ENCODE measurements at regions not wholly inside any gene's neighbourhood (a gene's known extent, or its start where the extent isn't known, plus 50 kb on each side); places are given as distances from the start of the nearest gene placed in this dataset.

GRCh38 chr3:139870000-139870675 is 64.8 kb upstream of the CLSTN2 start:
- Histone ChIP-seq H3K4me3 (no peak overlapping the region), H3K27me3 (peaks cover 13% of the 10 kb centered on the region), H3K36me3 (no peaks in the 10 kb centered on the region), H3K9me3 (no peaks in the 10 kb centered on the region)
- no peak for DNase-seq

GRCh38 chr3:139868773-139869172 is 66.2 kb upstream of the CLSTN2 start:
- DNase-seq = no peak
- no peaks in the 10 kb centered on the region for H3K36me3 ChIP-seq
- H3K9me3 ChIP-seq = no peaks in the 10 kb centered on the region
- H3K27me3 ChIP-seq = peaks cover 8% of the 10 kb centered on the region
- no peak overlapping the region for H3K4me3 ChIP-seq

- Histone ChIP-seq H3K9me3 (peaks cover 6% of the 10 kb centered on the region), H3K27me3 (peaks cover 6% of the 10 kb centered on the region; the same call in 1 of the 2 replicates), H3K36me3 (no peaks in the 10 kb centered on the region), H3K4me3 (no peak overlapping the region)
- no peak for DNase-seq
Observed at GRCh38 chr3:139848660-139849059, 86.3 kb upstream of the CLSTN2 start.

- no peak for DNase-seq
- Histone ChIP-seq H3K36me3 (no peaks in the 10 kb centered on the region), H3K27me3 (peaks cover 4% of the 10 kb centered on the region), H3K4me3 (no peak overlapping the region), H3K9me3 (peaks cover 4% of the 10 kb centered on the region; the same call in 1 of the 2 replicates)
Observed at GRCh38 chr3:139846729-139847128, 88.3 kb upstream of the CLSTN2 start.

DNA sequence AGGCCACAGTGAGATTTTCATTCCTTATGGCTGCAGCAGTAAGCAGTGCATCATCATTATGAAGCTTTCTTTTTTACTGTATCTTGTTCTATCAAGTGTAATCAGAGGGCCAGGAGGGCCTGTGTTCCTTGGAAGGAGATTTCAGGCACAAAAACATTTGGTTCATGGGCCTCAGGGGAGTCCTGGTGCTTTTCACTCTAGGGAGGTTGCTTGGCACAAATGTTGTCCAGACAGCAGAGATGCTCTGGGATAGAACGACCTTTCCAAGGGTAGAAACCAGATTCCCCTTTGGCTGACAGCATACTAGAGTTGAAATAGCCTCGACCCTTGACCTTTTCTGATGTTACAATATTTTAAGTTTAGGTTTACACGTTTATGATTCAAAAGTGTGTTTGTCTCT is 95.3 kb upstream of the CLSTN2 start:
- Histone ChIP-seq H3K4me3 (no peak overlapping the region), H3K36me3 (no peaks in the 10 kb centered on the region), H3K27me3 (peaks cover 3% of the 10 kb centered on the region), H3K9me3 (no peaks in the 10 kb centered on the region)
- DNase-seq = no peak

GRCh38 chr3:139839014-139839413 is 96.0 kb upstream of the CLSTN2 start:
- Histone ChIP-seq H3K36me3 (no peaks in the 10 kb centered on the region), H3K4me3 (no peak overlapping the region), H3K9me3 (no peaks in the 10 kb centered on the region), H3K27me3 (peaks cover 3% of the 10 kb centered on the region)
- DNase-seq = no peak

GRCh38 chr3:139838269-139838957 is 96.6 kb upstream of the CLSTN2 start:
- no peak for DNase-seq
- no peak overlapping the region for H3K4me3 ChIP-seq
- peaks cover 3% of the 10 kb centered on the region for H3K27me3 ChIP-seq
- H3K36me3 ChIP-seq = no peaks in the 10 kb centered on the region
- no peaks in the 10 kb centered on the region for H3K9me3 ChIP-seq

DNA sequence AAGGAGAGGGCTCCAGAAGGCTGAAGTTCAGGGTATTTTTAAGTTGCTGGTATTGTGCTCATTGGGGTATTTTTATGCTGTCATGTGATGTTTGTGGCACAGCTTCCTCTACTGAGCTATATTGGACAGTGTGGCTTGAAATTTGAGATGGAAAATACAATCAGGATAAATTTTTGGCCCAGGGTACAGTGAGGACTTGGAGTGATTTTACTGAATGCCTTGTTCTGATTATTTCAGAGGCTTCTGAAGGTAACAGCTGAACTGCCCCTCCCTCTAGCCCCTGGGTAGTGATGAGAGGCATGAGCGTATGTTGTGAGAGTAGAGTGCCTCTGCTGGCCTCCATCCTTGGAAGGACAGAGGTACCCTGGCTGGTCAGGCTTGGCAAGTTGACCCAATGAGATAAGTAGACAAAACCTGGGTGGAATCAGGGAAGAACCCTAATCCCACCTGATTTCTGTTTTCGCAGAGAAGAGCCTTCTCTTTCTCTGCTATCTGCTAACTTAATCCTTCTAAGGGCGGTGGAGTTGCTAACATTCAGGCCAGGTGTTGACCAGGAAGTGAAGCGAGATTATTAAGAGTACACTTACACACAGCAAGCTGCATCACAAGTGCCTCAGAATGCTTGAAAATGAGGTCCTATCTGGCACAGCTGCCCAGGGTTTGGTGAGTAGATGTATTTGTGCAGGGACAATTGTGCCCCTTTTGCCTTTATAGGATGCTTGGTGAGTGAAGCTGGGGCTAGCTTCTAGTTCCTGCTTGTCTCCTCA is 98.1 kb upstream of the CLSTN2 start:
- Histone ChIP-seq H3K9me3 (no peaks in the 10 kb centered on the region; the same call in 1 of the 2 replicates), H3K27me3 (peaks cover 10% of the 10 kb centered on the region)
- DNase-seq = no peak

DNA sequence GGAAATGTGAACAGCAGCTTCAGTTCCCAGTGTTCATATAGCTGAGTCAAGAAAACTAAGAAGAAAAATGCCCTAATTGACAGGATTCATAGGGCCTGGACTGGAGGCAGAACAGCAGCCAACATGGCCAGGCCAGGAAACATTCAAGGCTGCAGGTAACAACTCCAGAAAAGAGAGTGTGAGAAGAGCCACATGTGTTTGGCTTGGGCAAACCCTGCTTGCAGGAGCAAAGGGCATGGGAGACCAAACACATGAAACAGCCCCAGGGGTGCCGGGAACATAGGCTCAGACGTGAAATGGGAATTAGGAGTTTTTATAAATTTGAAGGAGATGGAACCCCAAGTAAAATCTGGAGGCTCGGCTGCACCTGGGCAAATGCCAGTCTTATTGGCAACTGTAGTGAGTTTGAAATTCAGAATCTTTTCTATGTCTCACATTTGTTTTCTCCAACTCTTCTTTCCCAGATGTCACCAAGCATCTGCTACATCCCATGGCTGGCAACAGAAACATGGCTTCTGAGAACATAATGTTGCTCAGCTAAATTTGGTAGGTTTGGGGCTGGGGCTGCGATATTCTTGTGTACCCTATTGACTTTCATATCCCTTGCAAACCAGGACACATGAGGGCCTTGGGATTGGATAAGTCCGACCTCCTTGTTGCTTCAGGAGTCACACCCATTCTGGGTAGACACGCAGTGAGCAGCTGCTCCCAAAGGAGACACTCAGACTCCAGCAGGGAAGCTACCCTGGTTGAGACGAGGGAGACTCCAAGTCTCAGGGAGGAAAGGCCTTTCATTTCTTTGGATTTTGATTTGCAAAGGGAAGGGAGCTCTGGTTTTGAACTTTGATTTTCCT is 98.9 kb upstream of the CLSTN2 start:
- H3K9me3 ChIP-seq = no peaks in the 10 kb centered on the region; the same call in 1 of the 2 replicates
- H3K27me3 ChIP-seq = 0 out of 2 replicates have a peak, but pooled peaks cover 9% of the 10 kb centered on the region
- DNase-seq = no peak
- no peak overlapping the region for H3K4me3 ChIP-seq
- H3K36me3 ChIP-seq = no peaks in the 10 kb centered on the region

More for the DNA sequence above, 98.1 kb upstream of the CLSTN2 start:
- H3K36me3 ChIP-seq = no peaks in the 10 kb centered on the region
- H3K4me3 ChIP-seq = no peak overlapping the region

GRCh38 chr3:139832998-139833397 is 102.0 kb upstream of the CLSTN2 start:
- no peaks in the 10 kb centered on the region for H3K36me3 ChIP-seq
- H3K9me3 ChIP-seq = no peaks in the 10 kb centered on the region; the same call in 1 of the 2 replicates
- peaks cover 9% of the 10 kb centered on the region; the same call in 1 of the 2 replicates for H3K27me3 ChIP-seq
- no peak for DNase-seq
- H3K4me3 ChIP-seq = no peak overlapping the region

- no peak for DNase-seq
- Histone ChIP-seq H3K27me3 (peaks cover 9% of the 10 kb centered on the region; the same call in 1 of the 2 replicates), H3K4me3 (no peak overlapping the region), H3K36me3 (no peaks in the 10 kb centered on the region), H3K9me3 (no peaks in the 10 kb centered on the region; the same call in 1 of the 2 replicates)
Observed at GRCh38 chr3:139830817-139831216, 104.2 kb upstream of the CLSTN2 start.

GRCh38 chr3:139827833-139828232 is 107.2 kb upstream of the CLSTN2 start:
- Histone ChIP-seq H3K36me3 (no peaks in the 10 kb centered on the region), H3K4me3 (no peak overlapping the region), H3K9me3 (no peaks in the 10 kb centered on the region), H3K27me3 (peaks cover 7% of the 10 kb centered on the region; the same call in 1 of the 2 replicates)
- no peak for DNase-seq

DNA sequence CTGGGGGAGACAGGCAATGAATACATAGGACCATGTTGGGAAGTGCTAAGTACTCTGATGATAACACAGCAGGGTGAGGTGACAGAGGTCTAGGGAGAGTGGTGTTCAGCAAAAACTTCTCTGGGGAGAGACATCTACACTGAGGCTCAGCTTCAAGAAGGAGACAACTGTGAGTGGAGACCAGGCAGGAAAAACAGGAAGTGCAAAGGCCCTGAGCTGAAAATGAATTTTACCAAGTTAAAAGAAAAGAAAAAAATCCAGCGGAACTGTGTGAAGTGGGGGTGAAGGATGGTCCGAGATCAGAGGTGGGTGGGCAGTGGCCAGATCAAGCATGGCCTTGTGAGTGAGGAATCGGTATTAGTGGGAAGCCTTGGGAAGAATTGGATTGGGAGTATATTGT is 110.1 kb upstream of the CLSTN2 start:
- Histone ChIP-seq H3K36me3 (no peaks in the 10 kb centered on the region), H3K4me3 (no peak overlapping the region), H3K27me3 (no peaks in the 10 kb centered on the region; the same call in 1 of the 2 replicates), H3K9me3 (peaks cover 3% of the 10 kb centered on the region; the same call in 1 of the 2 replicates)
- DNase-seq = no peak

- DNase-seq = no peak
- no peaks in the 10 kb centered on the region for H3K9me3 ChIP-seq
- no peak overlapping the region for H3K4me3 ChIP-seq
- no peaks in the 10 kb centered on the region for H3K36me3 ChIP-seq
- peaks cover 17% of the 10 kb centered on the region for H3K27me3 ChIP-seq
Observed at GRCh38 chr3:139814646-139815045, 120.3 kb upstream of the CLSTN2 start.

- Histone ChIP-seq H3K27me3 (peaks cover 3% of the 10 kb centered on the region), H3K9me3 (no peaks in the 10 kb centered on the region), H3K4me3 (no peak overlapping the region), H3K36me3 (no peaks in the 10 kb centered on the region)
- no peak for DNase-seq
Observed at GRCh38 chr3:139811331-139811730, 123.7 kb upstream of the CLSTN2 start.

- Histone ChIP-seq H3K9me3 (no peaks in the 10 kb centered on the region), H3K27me3 (no peaks in the 10 kb centered on the region; the same call in none of the 2 replicates), H3K36me3 (no peaks in the 10 kb centered on the region), H3K4me3 (no peak overlapping the region)
- no peak for DNase-seq
Observed at GRCh38 chr3:139808201-139808600, 126.8 kb upstream of the CLSTN2 start.

All from MG63 (cell line).